NT2/D1 (cell line): ENCODE measurements at regions not wholly inside any gene's neighbourhood (a gene's known extent, or its start where the extent isn't known, plus 50 kb on each side); places are given as distances from the start of the nearest gene placed in this dataset.

ENCODE experiments used
- YY1 ChIP-seq: IDR thresholded peaks from 2 replicates; pipeline ENCODE4 v1.6.1; 2011; ENCODE audit not compliant: insufficient read length, insufficient read depth
- ZNF274 ChIP-seq: IDR thresholded peaks from 2 replicates; pipeline ENCODE4 v1.6.1; 2011; ENCODE audit warnings: mild to moderate bottlenecking, low read depth, low read length

DNA sequence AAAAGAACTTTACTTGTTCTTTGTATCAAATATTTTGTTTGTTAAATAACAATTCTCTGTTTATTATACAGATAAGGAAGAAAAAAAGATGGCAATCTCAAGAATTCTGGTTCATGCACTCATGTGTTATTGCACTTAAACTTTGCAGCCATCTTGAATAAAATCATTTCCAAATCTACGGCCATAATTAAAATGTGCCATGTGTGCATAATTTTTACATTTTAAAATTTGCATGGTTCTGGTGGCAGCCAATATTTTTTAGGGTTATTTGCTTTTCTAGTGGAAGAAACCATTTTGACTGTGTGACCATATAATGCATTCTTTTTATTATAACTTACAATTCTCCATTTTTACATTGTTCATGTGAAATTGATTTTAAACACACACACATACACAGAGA is 1518.1 kb upstream of the ZEB2 start:
- TF ChIP-seq YY1 = no peak
- no peak for TF ChIP-seq ZNF274
